ENCODE measurements at regions not wholly inside any gene's neighbourhood (a gene's known extent, or its start where the extent isn't known, plus 50 kb on each side); places are given as distances from the start of the nearest gene placed in this dataset.

DNA sequence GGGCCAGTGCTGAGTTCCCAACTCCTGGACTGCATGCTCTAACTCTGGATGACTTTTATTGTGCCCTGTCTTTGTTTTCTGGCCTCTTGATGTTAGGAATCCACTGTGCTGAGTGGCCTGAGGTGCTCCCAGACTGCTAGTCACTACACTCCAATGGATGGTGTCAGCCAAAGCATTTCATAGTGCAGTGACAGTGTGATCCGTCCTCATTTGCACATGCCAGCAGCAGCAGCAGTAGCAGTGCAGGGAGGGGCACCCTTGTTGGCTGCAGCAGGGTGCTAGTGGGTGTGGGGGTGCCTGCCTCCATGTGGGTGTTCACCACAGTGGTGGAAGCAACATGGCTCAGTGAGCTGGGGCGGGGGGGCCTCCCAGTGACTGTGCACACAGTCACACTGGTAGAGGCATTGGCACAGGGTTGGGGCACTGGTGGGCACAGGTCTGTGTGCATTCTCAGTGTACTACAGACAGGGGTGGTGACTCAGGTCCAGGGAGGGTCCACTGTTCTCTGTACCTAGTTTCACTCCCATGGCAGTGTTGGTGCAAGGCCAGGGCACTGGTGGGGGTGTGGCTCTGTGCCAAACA lies 214.0 kb downstream of the ZC3H11B start:
- TF ChIP-seq RARB (CRISPR knock-in tag; IDR thresholded peaks at IDR 0.05) (no peak), TSHZ2 (CRISPR knock-in tag; IDR thresholded peaks at IDR 0.05) (no peak), ZFP3 (CRISPR knock-in tag; IDR thresholded peaks at IDR 0.05) (no peak), ZFP30 (CRISPR knock-in tag; IDR thresholded peaks at IDR 0.05) (no peak), PATZ1 (CRISPR knock-in tag; IDR thresholded peaks at IDR 0.05; ENCODE audit: borderline replicate concordance) (no peak), ZNF8 (CRISPR knock-in tag; IDR thresholded peaks at IDR 0.05) (no peak), ISL1 (CRISPR knock-in tag; IDR thresholded peaks at IDR 0.05) (no peak), CSRNP3 (CRISPR knock-in tag; IDR thresholded peaks at IDR 0.05) (no peak), BACH2 (CRISPR knock-in tag; IDR thresholded peaks at IDR 0.05; ENCODE audit: borderline replicate concordance) (no peak), ZNF70 (CRISPR knock-in tag; IDR thresholded peaks at IDR 0.05) (no peak), TCF4 (CRISPR knock-in tag; IDR thresholded peaks at IDR 0.05; ENCODE audit: borderline replicate concordance) (no peak), ZC3H10 (CRISPR knock-in tag; IDR thresholded peaks at IDR 0.05) (no peak), GLIS3 (CRISPR knock-in tag; IDR thresholded peaks at IDR 0.05) (no peak)
